Right atrium auricular region (tissue), 2 donors: ENCODE measurements at regions not wholly inside any gene's neighbourhood (a gene's known extent, or its start where the extent isn't known, plus 50 kb on each side); places are given as distances from the start of the nearest gene placed in this dataset.

ENCODE experiments used
- DNase-seq: peaks from one replicate; pipeline ENCODE4 v3.0.0-alpha.2; 2019; ENCODE audit warnings: low spot score
- H3K27ac ChIP-seq, 2 donors: fragments of 200-600 bp; sonication (generic); 1 replicate in 1 of 2; 2 replicates in 1 of 2; pipeline ENCODE4 v1.5.1; 2016 to 2019
- H3K27me3 ChIP-seq, 2 donors: fragments of 200-600 bp; sonication (generic); one replicate each; pipeline versions ENCODE4 v1.5.1 to v1.6.0; 2017 to 2019
- H3K36me3 ChIP-seq: fragments of 200-600 bp; sonication (generic); one replicate; pipeline ENCODE4 v1.5.1; 2016
- H3K4me1 ChIP-seq, 2 donors: fragments of 200-600 bp; sonication (generic); one replicate each; pipeline versions ENCODE4 v1.5.1 to v1.6.0; 2017 to 2019
- H3K4me3 ChIP-seq, 2 donors: fragments of 200-600 bp; sonication (generic); 1 replicate in 1 of 2; 2 replicates in 1 of 2; pipeline ENCODE4 v1.5.1; 2017 to 2019; ENCODE audit warnings: mild to moderate bottlenecking in 1 of 2, moderate library complexity in 1 of 2
- H3K9me3 ChIP-seq, 2 donors: fragments of 200-600 bp; sonication (generic); one replicate each; pipeline ENCODE4 v1.5.1; 2019
- TF ChIP-seq, protein P1 (sequence below), 2 donors: fragments of 200-600 bp; sonication (generic); IDR thresholded peaks; one replicate each; pipeline ENCODE4 v1.5.1; 2019; ENCODE audit warnings: antibody characterized with exemption in 2 of 2

DNA sequence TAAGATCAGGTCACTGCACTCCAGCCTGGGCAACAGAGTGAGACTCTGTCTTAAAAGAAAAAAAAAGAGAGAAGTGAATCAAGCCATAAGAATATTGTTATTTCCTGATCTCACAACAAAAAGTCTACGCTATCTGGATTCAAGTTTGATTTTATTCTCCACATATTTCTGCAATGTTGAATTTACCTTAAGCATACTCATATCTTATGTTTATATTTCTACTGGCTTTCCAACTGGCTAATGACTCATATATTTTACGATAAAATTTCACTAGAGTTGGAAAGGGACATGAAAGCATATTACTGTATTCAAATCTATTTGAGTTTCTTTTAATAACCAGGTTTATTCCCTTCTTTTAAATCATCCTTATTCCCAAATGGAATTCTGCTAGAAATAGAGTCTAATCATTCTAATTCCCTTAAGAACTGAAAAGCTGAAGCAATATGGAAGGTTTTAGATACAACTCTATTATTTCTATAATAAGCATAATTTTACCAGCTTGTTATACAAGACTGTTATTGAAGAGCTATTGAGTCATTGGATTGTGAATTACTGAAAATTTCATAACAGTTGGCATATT is 276.9 kb upstream of the HS3ST5 start:
- Histone ChIP-seq H3K36me3 (no peaks in the 10 kb centered on the region), H3K4me3 (no peak overlapping the region)
- TF ChIP-seq, protein P1, sequence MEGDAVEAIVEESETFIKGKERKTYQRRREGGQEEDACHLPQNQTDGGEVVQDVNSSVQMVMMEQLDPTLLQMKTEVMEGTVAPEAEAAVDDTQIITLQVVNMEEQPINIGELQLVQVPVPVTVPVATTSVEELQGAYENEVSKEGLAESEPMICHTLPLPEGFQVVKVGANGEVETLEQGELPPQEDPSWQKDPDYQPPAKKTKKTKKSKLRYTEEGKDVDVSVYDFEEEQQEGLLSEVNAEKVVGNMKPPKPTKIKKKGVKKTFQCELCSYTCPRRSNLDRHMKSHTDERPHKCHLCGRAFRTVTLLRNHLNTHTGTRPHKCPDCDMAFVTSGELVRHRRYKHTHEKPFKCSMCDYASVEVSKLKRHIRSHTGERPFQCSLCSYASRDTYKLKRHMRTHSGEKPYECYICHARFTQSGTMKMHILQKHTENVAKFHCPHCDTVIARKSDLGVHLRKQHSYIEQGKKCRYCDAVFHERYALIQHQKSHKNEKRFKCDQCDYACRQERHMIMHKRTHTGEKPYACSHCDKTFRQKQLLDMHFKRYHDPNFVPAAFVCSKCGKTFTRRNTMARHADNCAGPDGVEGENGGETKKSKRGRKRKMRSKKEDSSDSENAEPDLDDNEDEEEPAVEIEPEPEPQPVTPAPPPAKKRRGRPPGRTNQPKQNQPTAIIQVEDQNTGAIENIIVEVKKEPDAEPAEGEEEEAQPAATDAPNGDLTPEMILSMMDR (IDR thresholded peaks at IDR 0.05) = no peak

DNA sequence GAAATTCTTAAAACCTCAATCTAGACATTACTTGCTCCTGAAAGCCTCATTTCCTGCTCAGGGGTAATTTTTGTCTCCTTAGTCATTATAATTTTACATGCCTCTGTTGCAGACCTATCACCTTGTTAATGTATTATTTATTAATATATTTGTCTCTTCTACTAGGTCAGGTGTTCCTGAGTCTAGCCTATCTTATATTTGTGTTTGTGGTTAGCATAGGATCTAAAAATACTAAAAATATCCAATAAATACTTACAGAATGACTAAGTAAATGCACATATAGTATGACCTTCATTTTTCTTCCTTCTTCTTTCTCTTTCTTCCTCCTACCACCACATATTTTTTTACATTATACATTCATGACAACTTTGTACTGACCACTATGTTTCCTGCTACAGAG is 268.9 kb upstream of the HS3ST5 start:
- Histone ChIP-seq H3K4me1 (no peaks in the 10 kb centered on the region), H3K36me3 (no peaks in the 10 kb centered on the region), H3K4me3 (no peak overlapping the region), H3K27me3 (no peaks in the 10 kb centered on the region), H3K9me3 (peaks cover 0 to 5% of the 10 kb centered on the region in 2 donors), H3K27ac (no peak overlapping the region)
- TF ChIP-seq, protein P1 (IDR thresholded peaks at IDR 0.05) = no peak
- no peak for DNase-seq

More for the DNA sequence above, 276.9 kb upstream of the HS3ST5 start:
- Histone ChIP-seq H3K9me3 (no peaks in the 10 kb centered on the region), H3K4me1 (no peaks in the 10 kb centered on the region), H3K27me3 (no peaks in the 10 kb centered on the region), H3K27ac (no peak overlapping the region)
- DNase-seq = no peak

GRCh38 chr6:114608091-114608490 is 265.3 kb upstream of the HS3ST5 start:
- Histone ChIP-seq H3K27ac (no peak overlapping the region), H3K27me3 (no peaks in the 10 kb centered on the region), H3K4me1 (no peaks in the 10 kb centered on the region), H3K4me3 (no peak overlapping the region), H3K9me3 (peaks cover 0 to 5% of the 10 kb centered on the region in 2 donors), H3K36me3 (no peaks in the 10 kb centered on the region)
- DNase-seq = no peak
- TF ChIP-seq, protein P1 (IDR thresholded peaks at IDR 0.05) = no peak

DNA sequence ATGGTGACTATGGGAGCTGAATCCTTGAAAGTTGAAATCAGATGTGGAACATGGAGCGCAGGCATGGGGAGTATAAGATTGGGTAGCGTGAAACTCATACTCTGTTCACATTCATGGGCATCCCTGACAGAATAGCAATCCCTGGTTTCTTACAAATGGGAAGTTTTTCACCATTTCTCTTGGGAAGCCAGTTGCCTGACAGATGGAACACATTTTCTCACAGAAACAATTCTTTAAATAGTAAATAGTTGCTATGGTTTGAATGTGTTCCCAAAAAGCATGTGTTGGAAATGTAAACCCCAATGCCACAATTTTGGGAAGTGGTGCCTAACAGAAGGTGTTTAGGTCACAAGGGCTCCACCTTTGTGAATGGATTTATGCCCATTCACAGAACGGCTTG is 262.8 kb upstream of the HS3ST5 start:
- H3K9me3 ChIP-seq = no peaks in the 10 kb centered on the region
- TF ChIP-seq, protein P1 (IDR thresholded peaks at IDR 0.05) = no peak
- H3K36me3 ChIP-seq = no peaks in the 10 kb centered on the region
- H3K4me1 ChIP-seq = no peaks in the 10 kb centered on the region
- H3K27me3 ChIP-seq = no peaks in the 10 kb centered on the region
- no peak for DNase-seq
- no peak overlapping the region for H3K4me3 ChIP-seq
- no peak overlapping the region for H3K27ac ChIP-seq

- no peak overlapping the region for H3K27ac ChIP-seq
- no peaks in the 10 kb centered on the region for H3K27me3 ChIP-seq
- H3K4me3 ChIP-seq = no peak overlapping the region
- H3K9me3 ChIP-seq = no peaks in the 10 kb centered on the region
- no peaks in the 10 kb centered on the region for H3K36me3 ChIP-seq
- H3K4me1 ChIP-seq = no peaks in the 10 kb centered on the region
- TF ChIP-seq, protein P1 (IDR thresholded peaks at IDR 0.05) = no peak
- no peak for DNase-seq
Measured at GRCh38 chr6:114600381-114600780, 257.6 kb upstream of the HS3ST5 start.

GRCh38 chr6:114595591-114595990 is 252.8 kb upstream of the HS3ST5 start:
- H3K27me3 ChIP-seq = no peaks in the 10 kb centered on the region
- no peak overlapping the region for H3K27ac ChIP-seq
- H3K4me3 ChIP-seq = no peak overlapping the region
- DNase-seq = no peak
- no peaks in the 10 kb centered on the region for H3K36me3 ChIP-seq
- TF ChIP-seq, protein P1 (IDR thresholded peaks at IDR 0.05) = no peak
- H3K9me3 ChIP-seq = no peaks in the 10 kb centered on the region
- H3K4me1 ChIP-seq = no peaks in the 10 kb centered on the region
